Liver (tissue), 8 donors: ENCODE measurements at regions not wholly inside any gene's neighbourhood (a gene's known extent, or its start where the extent isn't known, plus 50 kb on each side); places are given as distances from the start of the nearest gene placed in this dataset.

Experiments used
- DNase-seq: peaks from one replicate; pipeline ENCODE4 v3.0.0-alpha.2; 2017; ENCODE audit warnings: low spot score
- H3K27ac ChIP-seq, 2 donors: one replicate each; pipeline ENCODE4 v1.7.0; 2013; ENCODE audit warnings: inconsistent platforms in 2 of 2, low read length in 2 of 2, control low read depth in 1 of 2, low read depth in 1 of 2, mild to moderate bottlenecking in 1 of 2
- H3K27me3 ChIP-seq, 4 donors: one replicate each; pipeline versions ENCODE4 v1.6.1 to v1.7.0; 2013; ENCODE audit warnings: low read length in 3 of 4, inconsistent platforms in 1 of 4, mild to moderate bottlenecking in 1 of 4, moderate library complexity in 1 of 4; ENCODE audit not compliant: control insufficient read depth in 4 of 4, insufficient read depth in 4 of 4
- H3K36me3 ChIP-seq, 4 donors: one replicate each; pipeline versions ENCODE4 v1.6.1 to v1.7.0; 2013; ENCODE audit warnings: low read length in 3 of 4, mild to moderate bottlenecking in 3 of 4, low read depth in 1 of 4, moderate library complexity in 1 of 4; ENCODE audit not compliant: control insufficient read depth in 4 of 4, insufficient read depth in 3 of 4
- H3K4me1 ChIP-seq, 4 donors: one replicate each; pipeline versions ENCODE4 v1.6.1 to v1.7.0; 2013; ENCODE audit warnings: low read length in 3 of 4, mild to moderate bottlenecking in 3 of 4, moderate library complexity in 1 of 4; ENCODE audit not compliant: control insufficient read depth in 4 of 4, insufficient read depth in 4 of 4
- H3K4me3 ChIP-seq, 3 donors: one replicate each; pipeline versions ENCODE4 v1.6.1 to v1.7.0; 2013; ENCODE audit warnings: low read length in 3 of 3, control low read depth in 1 of 3, low read depth in 1 of 3, mild to moderate bottlenecking in 1 of 3
- H3K9ac ChIP-seq, 2 donors: one replicate each; pipeline ENCODE4 v1.7.0; 2013; ENCODE audit warnings: low read length in 2 of 2, mild to moderate bottlenecking in 2 of 2, moderate library complexity in 2 of 2, control low read depth in 1 of 2, low read depth in 1 of 2
- H3K9me3 ChIP-seq, 4 donors: one replicate each; pipeline versions ENCODE4 v1.6.1 to v1.7.0; 2013; ENCODE audit warnings: low read length in 3 of 4; ENCODE audit not compliant: control insufficient read depth in 4 of 4
- EGR1 ChIP-seq, 2 donors: IDR thresholded peaks; 2 replicates each; pipeline ENCODE4 v1.6.1; 2016 to 2018; ENCODE audit warnings: antibody characterized with exemption in 2 of 2, low read depth in 2 of 2
- FOXA1 ChIP-seq: IDR thresholded peaks from 2 replicates; pipeline ENCODE4 v1.6.1; 2016; ENCODE audit warnings: antibody characterized with exemption
- FOXA2 ChIP-seq: IDR thresholded peaks from 2 replicates; pipeline ENCODE4 v1.6.1; 2016; ENCODE audit warnings: antibody characterized with exemption
- GABPA ChIP-seq, 2 donors: IDR thresholded peaks in 1 of 2; conservative IDR thresholded peaks in 1 of 2; 2 replicates each; pipeline ENCODE4 v1.6.1; 2016; ENCODE audit warnings: antibody characterized with exemption in 2 of 2, mild to moderate bottlenecking in 1 of 2, moderate library complexity in 1 of 2
- HNF4A ChIP-seq, 2 donors: conservative IDR thresholded peaks; 2 replicates each; pipeline ENCODE4 v1.6.1; 2016; ENCODE audit warnings: antibody characterized with exemption in 2 of 2, mild to moderate bottlenecking in 2 of 2
- HNF4G ChIP-seq: IDR thresholded peaks from 2 replicates; pipeline ENCODE4 v1.6.1; 2016; ENCODE audit warnings: antibody characterized with exemption
- JUND ChIP-seq, 2 donors: IDR thresholded peaks; 2 replicates each; pipeline ENCODE4 v1.6.1; 2016; ENCODE audit warnings: antibody characterized with exemption in 2 of 2
- NR2F2 ChIP-seq: IDR thresholded peaks from 2 replicates; pipeline ENCODE4 v1.6.1; 2016; ENCODE audit warnings: antibody characterized with exemption
- RAD21 ChIP-seq, 2 donors: IDR thresholded peaks; 2 replicates each; pipeline ENCODE4 v1.6.1; 2016; ENCODE audit warnings: antibody characterized with exemption in 2 of 2, mild to moderate bottlenecking in 2 of 2
- RXRA ChIP-seq, 2 donors: IDR thresholded peaks; 2 replicates each; pipeline ENCODE4 v1.6.1; 2017 to 2018; ENCODE audit warnings: antibody characterized with exemption in 2 of 2, mild to moderate bottlenecking in 1 of 2
- SP1 ChIP-seq: IDR thresholded peaks from 2 replicates; pipeline ENCODE4 v1.6.1; 2018; ENCODE audit warnings: antibody characterized with exemption, mild to moderate bottlenecking
- TAF1 ChIP-seq: conservative IDR thresholded peaks from 2 replicates; pipeline ENCODE4 v1.6.1; 2016; ENCODE audit warnings: antibody characterized with exemption, mild to moderate bottlenecking
- YY1 ChIP-seq: IDR thresholded peaks from 2 replicates; pipeline ENCODE4 v1.6.1; 2016; ENCODE audit warnings: antibody characterized with exemption, mild to moderate bottlenecking
- WGBS: extraction: QIAGEN DNeasy Blood & Tissue Kit; methylation state at CpG from one replicate; pipeline ENCODE4 v1.1.7; 2013; 5-methylcytosine and 5-hydroxymethylcytosine counted together
- TF ChIP-seq, protein P1 (sequence below): IDR thresholded peaks from 2 replicates; pipeline ENCODE4 v1.6.1; 2016; ENCODE audit warnings: antibody characterized with exemption
- TF ChIP-seq, protein P2 (sequence below): IDR thresholded peaks from 2 replicates; pipeline ENCODE4 v1.6.1; 2016; ENCODE audit warnings: antibody characterized with exemption
- TF ChIP-seq, protein P3 (sequence below): IDR thresholded peaks from 2 replicates; pipeline ENCODE4 v1.6.1; 2016; ENCODE audit warnings: antibody characterized with exemption, mild to moderate bottlenecking
- TF ChIP-seq, protein P4 (sequence below): IDR thresholded peaks from 2 replicates; pipeline ENCODE4 v1.6.1; 2016; ENCODE audit warnings: antibody characterized with exemption
- TF ChIP-seq, protein P5 (sequence below): fragments of 150-350 bp; IDR thresholded peaks from 2 replicates; pipeline ENCODE4 v1.5.1; 2017; ENCODE audit warnings: improper control_type of control experiment, low read depth, low read length; ENCODE audit not compliant: missing input control
- donor health status: healthy.
- donor health status: healthy.
- donor health status: healthy.
- donor health status: healthy.
- donor health status: healthy.

DNA sequence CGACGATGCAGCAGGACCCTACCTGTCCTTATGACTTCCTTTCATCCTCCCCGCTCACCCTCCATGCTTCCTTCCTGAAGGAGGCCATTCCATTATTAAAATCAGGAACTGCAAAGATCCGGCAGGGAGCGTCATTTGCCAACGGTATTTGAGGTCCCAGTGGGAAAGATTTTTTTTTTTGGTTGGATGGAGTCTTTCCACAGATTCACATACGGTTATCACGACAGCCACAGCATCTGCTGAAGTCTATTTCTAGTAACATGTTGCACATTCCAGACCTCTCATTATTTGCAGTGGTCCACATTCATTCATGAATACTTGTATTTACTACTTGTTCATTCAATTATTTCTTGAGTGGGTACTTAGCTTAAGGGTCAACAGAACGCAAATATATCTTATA, 94.7 kb upstream of the LYZL2 start:
- H3K27ac ChIP-seq: no peak overlapping the region
- H3K9ac ChIP-seq: no peak overlapping the region
- WGBS: 77% methylated on average over 9 of the region's 9 CpGs
- H3K4me1 ChIP-seq: no peaks in the 10 kb centered on the region
- H3K9me3 ChIP-seq: no peaks in the 10 kb centered on the region
- H3K36me3 ChIP-seq: no peaks in the 10 kb centered on the region
- no peak overlapping the region for H3K4me3 ChIP-seq
- DNase-seq: no peak
- TF ChIP-seq EGR1 (IDR thresholded peaks at IDR 0.05; ENCODE audit: low read depth in 2 of 2): no peak
- TF ChIP-seq, protein P1, sequence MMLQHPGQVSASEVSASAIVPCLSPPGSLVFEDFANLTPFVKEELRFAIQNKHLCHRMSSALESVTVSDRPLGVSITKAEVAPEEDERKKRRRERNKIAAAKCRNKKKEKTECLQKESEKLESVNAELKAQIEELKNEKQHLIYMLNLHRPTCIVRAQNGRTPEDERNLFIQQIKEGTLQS: no peak
- TF ChIP-seq RAD21 (IDR thresholded peaks at IDR 0.05): no peak
- no peak for TF ChIP-seq SP1
- no peaks in the 10 kb centered on the region for H3K27me3 ChIP-seq

DNA sequence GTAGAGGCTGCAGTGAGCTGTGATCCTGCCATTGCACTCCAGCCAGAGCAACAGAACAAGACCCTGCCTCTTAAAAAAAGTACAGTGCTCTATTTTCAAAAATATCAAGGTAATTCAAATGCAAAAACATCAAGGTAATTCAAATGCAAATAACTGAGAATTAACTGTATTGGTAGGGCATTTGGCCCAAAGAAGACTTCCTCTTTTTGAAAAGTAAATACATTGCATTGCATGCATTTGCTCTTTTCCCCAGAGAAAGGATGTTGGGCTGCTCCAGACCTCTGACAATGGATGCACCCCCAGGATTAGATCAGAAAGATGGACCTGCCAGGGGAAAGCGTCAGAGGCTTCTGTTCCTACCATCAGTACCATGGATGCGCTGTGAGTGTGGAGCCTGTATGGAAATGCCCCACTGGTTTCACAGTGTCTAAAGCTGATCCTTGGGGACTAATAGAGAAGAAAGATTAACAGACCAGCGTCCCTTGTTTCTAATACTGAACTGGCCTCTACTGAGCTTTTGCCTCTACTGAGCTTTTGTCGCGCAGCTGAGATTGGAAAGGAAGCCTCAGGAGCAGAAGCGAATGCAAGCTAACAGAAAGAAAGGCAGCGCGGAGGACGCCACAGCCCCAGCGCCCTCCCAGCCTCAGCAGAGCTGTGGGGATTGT, 93.5 kb upstream of the LYZL2 start:
- Histone ChIP-seq H3K9ac (no peak overlapping the region), H3K27ac (no peak overlapping the region), H3K4me1 (no peaks in the 10 kb centered on the region), H3K9me3 (no peaks in the 10 kb centered on the region), H3K27me3 (no peaks in the 10 kb centered on the region), H3K36me3 (no peaks in the 10 kb centered on the region), H3K4me3 (no peak overlapping the region)
- TF ChIP-seq GABPA (IDR thresholded peaks at IDR 0.05 in 1 of 2, conservative IDR thresholded peaks at IDR 0.05 in 1 of 2) (no peak), NR2F2 (no peak), TAF1 (no peak), SP1 (no peak), YY1 (no peak), FOXA1 (no peak), FOXA2 (no peak), EGR1 (IDR thresholded peaks at IDR 0.05; ENCODE audit: low read depth in 2 of 2) (no peak), HNF4G (no peak), JUND (IDR thresholded peaks at IDR 0.05) (no peak), RAD21 (IDR thresholded peaks at IDR 0.05) (no peak), RXRA (IDR thresholded peaks at IDR 0.05) (no peak), HNF4A (conservative IDR thresholded peaks at IDR 0.05) (no peak)
- TF ChIP-seq, protein P2, sequence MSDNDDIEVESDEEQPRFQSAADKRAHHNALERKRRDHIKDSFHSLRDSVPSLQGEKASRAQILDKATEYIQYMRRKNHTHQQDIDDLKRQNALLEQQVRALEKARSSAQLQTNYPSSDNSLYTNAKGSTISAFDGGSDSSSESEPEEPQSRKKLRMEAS: no peak
- TF ChIP-seq, protein P1: no peak
- TF ChIP-seq, protein P3, sequence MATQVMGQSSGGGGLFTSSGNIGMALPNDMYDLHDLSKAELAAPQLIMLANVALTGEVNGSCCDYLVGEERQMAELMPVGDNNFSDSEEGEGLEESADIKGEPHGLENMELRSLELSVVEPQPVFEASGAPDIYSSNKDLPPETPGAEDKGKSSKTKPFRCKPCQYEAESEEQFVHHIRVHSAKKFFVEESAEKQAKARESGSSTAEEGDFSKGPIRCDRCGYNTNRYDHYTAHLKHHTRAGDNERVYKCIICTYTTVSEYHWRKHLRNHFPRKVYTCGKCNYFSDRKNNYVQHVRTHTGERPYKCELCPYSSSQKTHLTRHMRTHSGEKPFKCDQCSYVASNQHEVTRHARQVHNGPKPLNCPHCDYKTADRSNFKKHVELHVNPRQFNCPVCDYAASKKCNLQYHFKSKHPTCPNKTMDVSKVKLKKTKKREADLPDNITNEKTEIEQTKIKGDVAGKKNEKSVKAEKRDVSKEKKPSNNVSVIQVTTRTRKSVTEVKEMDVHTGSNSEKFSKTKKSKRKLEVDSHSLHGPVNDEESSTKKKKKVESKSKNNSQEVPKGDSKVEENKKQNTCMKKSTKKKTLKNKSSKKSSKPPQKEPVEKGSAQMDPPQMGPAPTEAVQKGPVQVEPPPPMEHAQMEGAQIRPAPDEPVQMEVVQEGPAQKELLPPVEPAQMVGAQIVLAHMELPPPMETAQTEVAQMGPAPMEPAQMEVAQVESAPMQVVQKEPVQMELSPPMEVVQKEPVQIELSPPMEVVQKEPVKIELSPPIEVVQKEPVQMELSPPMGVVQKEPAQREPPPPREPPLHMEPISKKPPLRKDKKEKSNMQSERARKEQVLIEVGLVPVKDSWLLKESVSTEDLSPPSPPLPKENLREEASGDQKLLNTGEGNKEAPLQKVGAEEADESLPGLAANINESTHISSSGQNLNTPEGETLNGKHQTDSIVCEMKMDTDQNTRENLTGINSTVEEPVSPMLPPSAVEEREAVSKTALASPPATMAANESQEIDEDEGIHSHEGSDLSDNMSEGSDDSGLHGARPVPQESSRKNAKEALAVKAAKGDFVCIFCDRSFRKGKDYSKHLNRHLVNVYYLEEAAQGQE: no peak
- TF ChIP-seq, protein P4, sequence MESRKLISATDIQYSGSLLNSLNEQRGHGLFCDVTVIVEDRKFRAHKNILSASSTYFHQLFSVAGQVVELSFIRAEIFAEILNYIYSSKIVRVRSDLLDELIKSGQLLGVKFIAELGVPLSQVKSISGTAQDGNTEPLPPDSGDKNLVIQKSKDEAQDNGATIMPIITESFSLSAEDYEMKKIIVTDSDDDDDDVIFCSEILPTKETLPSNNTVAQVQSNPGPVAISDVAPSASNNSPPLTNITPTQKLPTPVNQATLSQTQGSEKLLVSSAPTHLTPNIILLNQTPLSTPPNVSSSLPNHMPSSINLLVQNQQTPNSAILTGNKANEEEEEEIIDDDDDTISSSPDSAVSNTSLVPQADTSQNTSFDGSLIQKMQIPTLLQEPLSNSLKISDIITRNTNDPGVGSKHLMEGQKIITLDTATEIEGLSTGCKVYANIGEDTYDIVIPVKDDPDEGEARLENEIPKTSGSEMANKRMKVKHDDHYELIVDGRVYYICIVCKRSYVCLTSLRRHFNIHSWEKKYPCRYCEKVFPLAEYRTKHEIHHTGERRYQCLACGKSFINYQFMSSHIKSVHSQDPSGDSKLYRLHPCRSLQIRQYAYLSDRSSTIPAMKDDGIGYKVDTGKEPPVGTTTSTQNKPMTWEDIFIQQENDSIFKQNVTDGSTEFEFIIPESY: no peak
- TF ChIP-seq, protein P5, sequence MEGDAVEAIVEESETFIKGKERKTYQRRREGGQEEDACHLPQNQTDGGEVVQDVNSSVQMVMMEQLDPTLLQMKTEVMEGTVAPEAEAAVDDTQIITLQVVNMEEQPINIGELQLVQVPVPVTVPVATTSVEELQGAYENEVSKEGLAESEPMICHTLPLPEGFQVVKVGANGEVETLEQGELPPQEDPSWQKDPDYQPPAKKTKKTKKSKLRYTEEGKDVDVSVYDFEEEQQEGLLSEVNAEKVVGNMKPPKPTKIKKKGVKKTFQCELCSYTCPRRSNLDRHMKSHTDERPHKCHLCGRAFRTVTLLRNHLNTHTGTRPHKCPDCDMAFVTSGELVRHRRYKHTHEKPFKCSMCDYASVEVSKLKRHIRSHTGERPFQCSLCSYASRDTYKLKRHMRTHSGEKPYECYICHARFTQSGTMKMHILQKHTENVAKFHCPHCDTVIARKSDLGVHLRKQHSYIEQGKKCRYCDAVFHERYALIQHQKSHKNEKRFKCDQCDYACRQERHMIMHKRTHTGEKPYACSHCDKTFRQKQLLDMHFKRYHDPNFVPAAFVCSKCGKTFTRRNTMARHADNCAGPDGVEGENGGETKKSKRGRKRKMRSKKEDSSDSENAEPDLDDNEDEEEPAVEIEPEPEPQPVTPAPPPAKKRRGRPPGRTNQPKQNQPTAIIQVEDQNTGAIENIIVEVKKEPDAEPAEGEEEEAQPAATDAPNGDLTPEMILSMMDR: no peak
- no peak for DNase-seq
- 87% methylated on average over 10 of the region's 10 CpGs for WGBS
